ENCODE measurements at regions not wholly inside any gene's neighbourhood (a gene's known extent, or its start where the extent isn't known, plus 50 kb on each side); places are given as distances from the start of the nearest gene placed in this dataset.

DNA sequence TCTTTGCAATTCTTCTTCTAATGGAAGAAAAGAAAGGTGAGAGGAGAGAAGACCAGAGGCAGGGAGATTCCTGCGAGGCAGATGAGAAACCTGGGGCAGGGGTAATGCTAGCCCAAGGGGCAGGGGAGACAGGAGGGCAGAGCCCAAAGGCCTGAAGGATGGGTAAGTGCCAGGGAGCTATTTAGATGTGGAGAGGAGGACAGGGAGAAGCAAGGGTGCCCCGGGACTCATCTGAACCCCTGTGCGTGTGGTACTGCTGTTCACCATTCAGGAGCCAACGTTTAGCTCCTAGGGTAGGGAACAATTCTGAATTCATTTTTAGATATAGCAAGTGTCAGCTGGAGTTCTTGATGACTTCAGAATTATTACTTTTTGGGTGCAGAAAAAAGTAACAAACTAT lies 122.7 kb upstream of the ALDH1B1 start:
- no peak for TF ChIP-seq POLR2A (IDR thresholded peaks at IDR 0.05)
- TF ChIP-seq, protein P1, sequence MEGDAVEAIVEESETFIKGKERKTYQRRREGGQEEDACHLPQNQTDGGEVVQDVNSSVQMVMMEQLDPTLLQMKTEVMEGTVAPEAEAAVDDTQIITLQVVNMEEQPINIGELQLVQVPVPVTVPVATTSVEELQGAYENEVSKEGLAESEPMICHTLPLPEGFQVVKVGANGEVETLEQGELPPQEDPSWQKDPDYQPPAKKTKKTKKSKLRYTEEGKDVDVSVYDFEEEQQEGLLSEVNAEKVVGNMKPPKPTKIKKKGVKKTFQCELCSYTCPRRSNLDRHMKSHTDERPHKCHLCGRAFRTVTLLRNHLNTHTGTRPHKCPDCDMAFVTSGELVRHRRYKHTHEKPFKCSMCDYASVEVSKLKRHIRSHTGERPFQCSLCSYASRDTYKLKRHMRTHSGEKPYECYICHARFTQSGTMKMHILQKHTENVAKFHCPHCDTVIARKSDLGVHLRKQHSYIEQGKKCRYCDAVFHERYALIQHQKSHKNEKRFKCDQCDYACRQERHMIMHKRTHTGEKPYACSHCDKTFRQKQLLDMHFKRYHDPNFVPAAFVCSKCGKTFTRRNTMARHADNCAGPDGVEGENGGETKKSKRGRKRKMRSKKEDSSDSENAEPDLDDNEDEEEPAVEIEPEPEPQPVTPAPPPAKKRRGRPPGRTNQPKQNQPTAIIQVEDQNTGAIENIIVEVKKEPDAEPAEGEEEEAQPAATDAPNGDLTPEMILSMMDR (IDR thresholded peaks at IDR 0.05): no peak

Data from right lobe of liver (tissue), 4 donors.